Hepatocyte (in vitro differentiated cells): ENCODE measurements at regions not wholly inside any gene's neighbourhood (a gene's known extent, or its start where the extent isn't known, plus 50 kb on each side); places are given as distances from the start of the nearest gene placed in this dataset.
"Not testable (repeated sequence)": the region's sequence is repeated elsewhere in the genome, so short reads cannot be mapped to it uniquely, and the experiment has no call there.

Source experiments
- DNase-seq: peaks from one replicate; pipeline ENCODE4 v3.0.0-alpha.2; 2016; ENCODE audit warnings: low spot score
- H2AFZ ChIP-seq: fragments of 200-600 bp; sonication (generic); 2 replicates; pipeline ENCODE4 v1.6.0; 2016; ENCODE audit warnings: antibody characterized with exemption, mild to moderate bottlenecking
- H3K27ac ChIP-seq: fragments of 200-600 bp; sonication (generic); 2 replicates; pipeline ENCODE4 v1.5.1; 2016; ENCODE audit warnings: mild to moderate bottlenecking
- H3K27me3 ChIP-seq: fragments of 200-600 bp; sonication (generic); 2 replicates; pipeline ENCODE4 v1.6.1; 2016
- H3K36me3 ChIP-seq: fragments of 200-600 bp; sonication (generic); replicated peaks from 2 replicates; pipeline ENCODE4 v1.5.1; 2016; ENCODE audit warnings: low read depth; ENCODE audit not compliant: insufficient read depth
- H3K4me1 ChIP-seq: fragments of 200-600 bp; sonication (generic); 2 replicates; pipeline ENCODE4 v1.5.1; 2016; ENCODE audit warnings: mild to moderate bottlenecking, moderate library complexity; ENCODE audit not compliant: insufficient read depth
- H3K4me2 ChIP-seq: fragments of 200-600 bp; sonication (generic); 2 replicates; pipeline ENCODE4 v1.6.0; 2016
- H3K4me3 ChIP-seq: fragments of 200-600 bp; sonication (generic); 2 replicates; pipeline ENCODE4 v1.5.1; 2016; ENCODE audit warnings: mild to moderate bottlenecking
- H3K79me2 ChIP-seq: fragments of 200-600 bp; sonication (generic); 2 replicates; pipeline ENCODE4 v1.6.0; 2017; ENCODE audit warnings: mild to moderate bottlenecking
- H3K9me2 ChIP-seq: fragments of 200-600 bp; sonication (generic); replicated peaks from 2 replicates; pipeline ENCODE4 v1.6.0; 2017; ENCODE audit warnings: mild to moderate bottlenecking; ENCODE audit not compliant: insufficient read depth
- H3K9me3 ChIP-seq: fragments of 200-600 bp; sonication (generic); 2 replicates; pipeline ENCODE4 v1.5.1; 2016; ENCODE audit warnings: low read depth, mild to moderate bottlenecking
- H4K20me1 ChIP-seq: fragments of 200-600 bp; sonication (generic); 2 replicates; pipeline ENCODE4 v1.6.0; 2016; ENCODE audit warnings: mild to moderate bottlenecking; ENCODE audit not compliant: insufficient read depth, poor library complexity, severe bottlenecking
- CTCF ChIP-seq: fragments of 200-600 bp; sonication (generic); IDR thresholded peaks from 2 replicates; pipeline ENCODE4 v1.5.1; 2016; ENCODE audit warnings: antibody characterized with exemption, mild to moderate bottlenecking; ENCODE audit not compliant: poor library complexity
- EZH2 ChIP-seq: fragments of 200-600 bp; sonication (generic); IDR thresholded peaks from 2 replicates; pipeline ENCODE4 v1.6.1; 2016; ENCODE audit warnings: antibody characterized with exemption, mild to moderate bottlenecking, borderline replicate concordance
- EZH2phosphoT487 ChIP-seq: fragments of 200-600 bp; sonication (generic); IDR thresholded peaks from one replicate; pipeline ENCODE4 v1.6.1; 2018; ENCODE audit warnings: antibody characterized with exemption, mild to moderate bottlenecking, low read depth, moderate library complexity; ENCODE audit not compliant: unreplicated experiment, severe bottlenecking
- WGBS: methylation state at CpG from one replicate; pipeline ENCODE4 v1.1.6; 2016; ENCODE audit warnings: low lambda C conversion rate; ENCODE audit errors: missing lambda C conversion rate; 5-methylcytosine and 5-hydroxymethylcytosine counted together

- H3K4me2 ChIP-seq: no peak overlapping the region
- H3K27ac ChIP-seq: no peak overlapping the region
- 100% methylated on average over 1 of the region's 1 CpG for WGBS
Observed at GRCh38 chr21:35469498-35469897, 420.4 kb upstream of the RUNX1 start.

GRCh38 chr21:35468991-35469390 is 419.9 kb upstream of the RUNX1 start:
- no peaks in the 10 kb centered on the region for H3K36me3 ChIP-seq

More at GRCh38 chr21:35469498-35469897, 420.4 kb upstream of the RUNX1 start:
- H3K9me3 ChIP-seq: no peaks in the 10 kb centered on the region
- H2AFZ ChIP-seq: no peak overlapping the region
- no peaks in the 10 kb centered on the region for H3K36me3 ChIP-seq
- no peaks in the 10 kb centered on the region for H3K4me1 ChIP-seq
- no peaks in the 10 kb centered on the region for H3K9me2 ChIP-seq
- no peak for DNase-seq
- no peaks in the 10 kb centered on the region for H4K20me1 ChIP-seq
- no peak for TF ChIP-seq CTCF
- TF ChIP-seq EZH2: no peak
- TF ChIP-seq EZH2phosphoT487: no peak
- H3K4me3 ChIP-seq: no peak overlapping the region
- H3K79me2 ChIP-seq: no peaks in the 10 kb centered on the region
- no peaks in the 10 kb centered on the region for H3K27me3 ChIP-seq

GRCh38 chr21:35467566-35467965 is 418.5 kb upstream of the RUNX1 start:
- Histone ChIP-seq H3K9me2 (no peaks in the 10 kb centered on the region), H3K36me3 (no peaks in the 10 kb centered on the region), H3K79me2 (no peaks in the 10 kb centered on the region), H3K4me2 (no peak overlapping the region), H3K27ac (no peak overlapping the region), H4K20me1 (no peaks in the 10 kb centered on the region), H2AFZ (no peak overlapping the region), H3K4me1 (no peaks in the 10 kb centered on the region), H3K9me3 (no peaks in the 10 kb centered on the region), H3K27me3 (no peaks in the 10 kb centered on the region), H3K4me3 (no peak overlapping the region)
- 66% methylated on average over 2 of the region's 2 CpGs for WGBS
- TF ChIP-seq EZH2 (no peak), CTCF (no peak), EZH2phosphoT487 (no peak)
- no peak for DNase-seq

More at GRCh38 chr21:35468991-35469390, 419.9 kb upstream of the RUNX1 start:
- WGBS: 77% methylated on average over 5 of the region's 5 CpGs
- H3K27me3 ChIP-seq: no peaks in the 10 kb centered on the region
- no peak for DNase-seq
- H4K20me1 ChIP-seq: no peaks in the 10 kb centered on the region
- TF ChIP-seq EZH2 (no peak), CTCF (no peak), EZH2phosphoT487 (no peak)
- H3K9me2 ChIP-seq: no peaks in the 10 kb centered on the region
- no peaks in the 10 kb centered on the region for H3K4me1 ChIP-seq
- no peak overlapping the region for H3K4me2 ChIP-seq
- H3K9me3 ChIP-seq: no peaks in the 10 kb centered on the region
- H3K79me2 ChIP-seq: no peaks in the 10 kb centered on the region
- no peak overlapping the region for H2AFZ ChIP-seq
- H3K4me3 ChIP-seq: no peak overlapping the region
- H3K27ac ChIP-seq: no peak overlapping the region

GRCh38 chr21:35466681-35467080 is 417.6 kb upstream of the RUNX1 start:
- H3K9me2 ChIP-seq, H3K9me3 ChIP-seq, H3K79me2 ChIP-seq, H3K27ac ChIP-seq, H3K27me3 ChIP-seq, H3K4me2 ChIP-seq, DNase-seq, H4K20me1 ChIP-seq, H2AFZ ChIP-seq, H3K4me1 ChIP-seq, H3K36me3 ChIP-seq, H3K4me3 ChIP-seq: not testable (repeated sequence)
- 97% methylated on average over 5 of the region's 5 CpGs for WGBS
